Jurkat, Clone E6-1 (cell line): ENCODE measurements at regions not wholly inside any gene's neighbourhood (a gene's known extent, or its start where the extent isn't known, plus 50 kb on each side); places are given as distances from the start of the nearest gene placed in this dataset.

ENCODE experiments used
- DNase-seq: peaks from one replicate; pipeline ENCODE4 v3.0.0-alpha.2; 2011; ENCODE audit warnings: low read depth, low spot score
- H3K4me3 ChIP-seq: 2 replicates; pipeline ENCODE4 v1.5.1; 2011; ENCODE audit warnings: mild to moderate bottlenecking, low read length, control low read depth, moderate library complexity

- H3K4me3 ChIP-seq: no peak overlapping the region
- no peak for DNase-seq
Measured at GRCh38 chr3:57009802-57010201, 50.7 kb upstream of the SPATA12 start.

- H3K4me3 ChIP-seq: no peak overlapping the region
Measured at GRCh38 chr3:57009367-57009766, 51.1 kb upstream of the SPATA12 start.

GRCh38 chr3:57007521-57008460 lies 52.7 kb upstream of the SPATA12 start:
- no peak for DNase-seq
- H3K4me3 ChIP-seq: no peak overlapping the region

More at GRCh38 chr3:57009367-57009766, 51.1 kb upstream of the SPATA12 start:
- no peak for DNase-seq

GRCh38 chr3:57006949-57007419 lies 53.5 kb upstream of the SPATA12 start:
- H3K4me3 ChIP-seq: no peak overlapping the region
- DNase-seq: no peak

- no peak for DNase-seq
- H3K4me3 ChIP-seq: no peak overlapping the region
Measured at GRCh38 chr3:57006179-57006657, 54.2 kb upstream of the SPATA12 start.

- no peak for DNase-seq
- no peak overlapping the region for H3K4me3 ChIP-seq
Measured at GRCh38 chr3:57004229-57004628, 56.2 kb upstream of the SPATA12 start.

- H3K4me3 ChIP-seq: no peak overlapping the region
- no peak for DNase-seq
Measured at GRCh38 chr3:57003676-57004075, 56.8 kb upstream of the SPATA12 start.

GRCh38 chr3:57001356-57001755 lies 59.1 kb upstream of the SPATA12 start:
- no peak overlapping the region for H3K4me3 ChIP-seq
- no peak for DNase-seq

GRCh38 chr3:57000012-57000411 lies 60.5 kb upstream of the SPATA12 start:
- DNase-seq: no peak
- H3K4me3 ChIP-seq: no peak overlapping the region

- DNase-seq: no peak
- H3K4me3 ChIP-seq: no peak overlapping the region
Measured at GRCh38 chr3:56999547-56999946, 60.9 kb upstream of the SPATA12 start.

- no peak for DNase-seq
- H3K4me3 ChIP-seq: no peak overlapping the region
Measured at GRCh38 chr3:56998076-56998529, 62.4 kb upstream of the SPATA12 start.

- H3K4me3 ChIP-seq: no peak overlapping the region
- no peak for DNase-seq
Measured at GRCh38 chr3:56997675-56998074, 62.8 kb upstream of the SPATA12 start.

GRCh38 chr3:56997041-56997440 lies 63.4 kb upstream of the SPATA12 start:
- DNase-seq: no peak
- H3K4me3 ChIP-seq: no peak overlapping the region

GRCh38 chr3:56994391-56994790 lies 66.1 kb upstream of the SPATA12 start:
- H3K4me3 ChIP-seq: no peak overlapping the region
- DNase-seq: no peak

- H3K4me3 ChIP-seq: no peak overlapping the region
- no peak for DNase-seq
Measured at GRCh38 chr3:56990641-56991015, 69.8 kb upstream of the SPATA12 start.

GRCh38 chr3:56989977-56990640 lies 70.4 kb upstream of the SPATA12 start:
- DNase-seq: no peak
- H3K4me3 ChIP-seq: no peak overlapping the region

GRCh38 chr3:56989169-56989976 lies 71.1 kb upstream of the SPATA12 start:
- DNase-seq: no peak

GRCh38 chr3:56988458-56989168 lies 71.9 kb upstream of the SPATA12 start:
- peak; percentile 60 for DNase-seq
- H3K4me3 ChIP-seq: no peak overlapping the region

More at GRCh38 chr3:56989169-56989976, 71.1 kb upstream of the SPATA12 start:
- H3K4me3 ChIP-seq: no peak overlapping the region
